ENCODE measurements at regions not wholly inside any gene's neighbourhood (a gene's known extent, or its start where the extent isn't known, plus 50 kb on each side); places are given as distances from the start of the nearest gene placed in this dataset.

DNA sequence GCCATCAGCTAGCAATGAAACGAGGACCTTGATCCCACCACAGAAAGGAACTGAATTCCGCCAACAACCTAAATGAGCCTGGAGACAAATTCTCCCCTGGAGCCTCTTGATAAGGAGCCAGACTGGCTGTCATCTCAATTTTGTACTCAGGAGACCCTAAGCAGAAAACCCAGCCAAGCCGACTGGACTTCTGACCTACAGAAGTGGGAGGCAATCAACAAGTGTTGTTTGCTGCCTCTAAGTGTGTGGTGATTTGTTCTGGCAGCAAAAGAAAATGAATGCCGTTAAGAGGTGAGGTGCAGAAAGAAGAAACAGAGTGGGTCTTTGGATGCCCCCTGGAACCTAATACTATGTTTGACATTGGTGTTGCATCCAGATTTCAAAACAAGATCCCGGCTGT is 72.7 kb upstream of the SPATA31E1 start:
- no peaks in the 10 kb centered on the region for H3K4me1 ChIP-seq
- intact Hi-C loops (cut with DNase I; ENCODE audit: low total_unique reads) = loop anchor here (5.0 kb wide), 1 partner anchor 128 kb away; no protein-coding TSS in a partner anchor
- H3K27ac ChIP-seq = no peak overlapping the region
- DNase-seq = no peak
- H3K27me3 ChIP-seq = peaks cover 0 to 23% of the 10 kb centered on the region in 2 donors
- peaks cover 0 to 5% (median 0%) of the 10 kb centered on the region in 3 donors for H3K9me3 ChIP-seq
- no peaks in the 10 kb centered on the region for H3K36me3 ChIP-seq
- no peak overlapping the region for H3K4me3 ChIP-seq
- TF ChIP-seq, protein P1, sequence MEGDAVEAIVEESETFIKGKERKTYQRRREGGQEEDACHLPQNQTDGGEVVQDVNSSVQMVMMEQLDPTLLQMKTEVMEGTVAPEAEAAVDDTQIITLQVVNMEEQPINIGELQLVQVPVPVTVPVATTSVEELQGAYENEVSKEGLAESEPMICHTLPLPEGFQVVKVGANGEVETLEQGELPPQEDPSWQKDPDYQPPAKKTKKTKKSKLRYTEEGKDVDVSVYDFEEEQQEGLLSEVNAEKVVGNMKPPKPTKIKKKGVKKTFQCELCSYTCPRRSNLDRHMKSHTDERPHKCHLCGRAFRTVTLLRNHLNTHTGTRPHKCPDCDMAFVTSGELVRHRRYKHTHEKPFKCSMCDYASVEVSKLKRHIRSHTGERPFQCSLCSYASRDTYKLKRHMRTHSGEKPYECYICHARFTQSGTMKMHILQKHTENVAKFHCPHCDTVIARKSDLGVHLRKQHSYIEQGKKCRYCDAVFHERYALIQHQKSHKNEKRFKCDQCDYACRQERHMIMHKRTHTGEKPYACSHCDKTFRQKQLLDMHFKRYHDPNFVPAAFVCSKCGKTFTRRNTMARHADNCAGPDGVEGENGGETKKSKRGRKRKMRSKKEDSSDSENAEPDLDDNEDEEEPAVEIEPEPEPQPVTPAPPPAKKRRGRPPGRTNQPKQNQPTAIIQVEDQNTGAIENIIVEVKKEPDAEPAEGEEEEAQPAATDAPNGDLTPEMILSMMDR (IDR thresholded peaks at IDR 0.05) = no peak

DNA sequence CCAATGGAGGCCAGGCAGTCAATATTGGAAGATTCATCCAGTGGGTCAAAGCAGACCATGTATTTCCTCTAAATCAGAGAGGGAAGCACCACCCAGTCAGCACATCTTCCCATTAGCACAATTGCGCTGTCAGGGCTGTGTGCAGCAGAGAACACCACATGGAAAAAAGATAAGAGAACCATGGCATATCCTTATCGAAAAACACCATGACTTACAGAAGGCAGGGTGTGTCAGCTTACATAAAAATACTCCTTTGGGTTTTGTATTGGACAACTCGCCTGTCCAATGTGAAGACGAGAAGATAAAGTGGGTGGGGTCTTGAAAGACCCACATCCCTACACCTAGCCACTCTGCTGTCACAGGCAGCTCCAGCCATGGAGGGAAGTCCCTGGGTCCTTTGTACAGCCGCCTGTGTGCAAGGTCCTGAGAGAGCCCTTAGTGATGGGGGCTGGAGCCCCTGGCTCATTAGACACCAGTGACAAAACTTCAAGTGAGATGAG is 71.9 kb upstream of the SPATA31E1 start:
- intact Hi-C loops (cut with DNase I; ENCODE audit: low total_unique reads) = loop anchor here (5.0 kb wide), 1 partner anchor 128 kb away; no protein-coding TSS in a partner anchor
- no peaks in the 10 kb centered on the region for H3K4me1 ChIP-seq
- peaks cover 0 to 18% of the 10 kb centered on the region in 2 donors for H3K27me3 ChIP-seq
- TF ChIP-seq, protein P1 (IDR thresholded peaks at IDR 0.05) = no peak
- peaks cover 0 to 5% (median 0%) of the 10 kb centered on the region in 3 donors for H3K9me3 ChIP-seq
- no peak overlapping the region for H3K27ac ChIP-seq
- no peak for DNase-seq
- no peaks in the 10 kb centered on the region for H3K36me3 ChIP-seq
- H3K4me3 ChIP-seq = no peak overlapping the region

DNA sequence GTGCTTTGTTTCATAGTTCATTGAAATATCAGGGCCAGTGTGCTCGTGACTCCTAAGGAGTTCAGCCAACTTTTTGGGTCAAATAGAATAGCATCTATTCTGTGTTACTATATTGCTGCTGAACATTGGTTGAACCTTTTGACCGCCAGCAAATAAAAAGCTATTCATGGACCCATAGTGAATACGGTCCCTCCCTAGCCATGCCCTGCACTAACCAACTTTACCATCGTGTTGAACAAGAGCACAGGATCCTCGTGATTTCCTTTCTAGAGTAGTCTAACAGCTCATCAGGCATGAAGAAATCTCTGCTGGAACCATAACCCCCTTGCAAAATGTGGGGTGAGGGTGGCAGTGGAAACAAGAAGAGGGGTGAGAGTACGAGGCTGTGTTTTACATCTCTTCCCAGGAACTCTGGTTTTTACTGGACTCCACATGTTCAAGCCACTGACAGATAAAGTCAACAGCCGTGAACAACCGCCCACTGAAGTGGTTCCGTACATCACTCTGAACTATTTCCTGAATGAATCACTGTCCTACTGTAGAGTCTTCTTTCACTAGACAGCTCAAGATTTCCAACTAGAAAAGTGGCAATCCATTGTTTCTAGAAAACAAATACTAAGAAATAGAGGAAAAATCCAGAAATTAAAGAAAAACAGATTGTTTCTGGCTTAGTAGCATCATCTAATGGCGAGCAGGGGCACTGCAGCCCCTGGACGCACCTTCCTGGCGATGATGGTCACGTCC is 70.1 kb upstream of the SPATA31E1 start:
- Histone ChIP-seq H3K4me1 (no peaks in the 10 kb centered on the region), H3K4me3 (no peak overlapping the region), H3K27ac (no peak overlapping the region), H3K27me3 (peaks cover 0 to 18% of the 10 kb centered on the region in 2 donors), H3K9me3 (peaks cover 0 to 5% (median 0%) of the 10 kb centered on the region in 3 donors), H3K36me3 (no peaks in the 10 kb centered on the region)
- DNase-seq = no peak
- intact Hi-C loops (cut with DNase I; ENCODE audit: low total_unique reads) = loop anchor here (5.0 kb wide), 1 partner anchor 130 kb away; no protein-coding TSS in a partner anchor
- TF ChIP-seq, protein P1 (IDR thresholded peaks at IDR 0.05) = peak; percentile 69 to 89

DNA sequence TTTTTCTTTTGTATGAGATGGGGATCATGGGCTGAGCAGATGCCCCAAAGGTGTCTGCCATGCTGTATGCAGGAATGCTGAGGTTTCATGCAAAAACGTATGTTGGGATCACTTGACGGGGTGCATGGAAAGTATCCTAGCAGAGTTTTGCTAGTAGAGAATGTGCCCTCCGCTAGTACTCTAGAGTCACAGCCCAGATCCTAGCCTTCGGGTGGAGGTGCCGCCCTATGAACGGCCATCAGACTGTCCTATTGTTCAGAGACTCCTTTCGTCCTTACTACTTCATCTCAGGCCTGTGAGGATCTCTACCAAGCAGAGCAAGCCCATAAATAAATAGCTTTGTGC is 69.6 kb upstream of the SPATA31E1 start:
- no peaks in the 10 kb centered on the region for H3K9me3 ChIP-seq
- peaks cover 0 to 18% of the 10 kb centered on the region in 2 donors for H3K27me3 ChIP-seq
- H3K27ac ChIP-seq = no peak overlapping the region
- intact Hi-C loops (cut with DNase I; ENCODE audit: low total_unique reads) = loop anchor here (5.0 kb wide), 1 partner anchor 131 kb away; no protein-coding TSS in a partner anchor
- H3K36me3 ChIP-seq = no peaks in the 10 kb centered on the region
- no peak for DNase-seq
- H3K4me3 ChIP-seq = no peak overlapping the region
- no peaks in the 10 kb centered on the region for H3K4me1 ChIP-seq
- TF ChIP-seq, protein P1 (IDR thresholded peaks at IDR 0.05) = no peak

DNA sequence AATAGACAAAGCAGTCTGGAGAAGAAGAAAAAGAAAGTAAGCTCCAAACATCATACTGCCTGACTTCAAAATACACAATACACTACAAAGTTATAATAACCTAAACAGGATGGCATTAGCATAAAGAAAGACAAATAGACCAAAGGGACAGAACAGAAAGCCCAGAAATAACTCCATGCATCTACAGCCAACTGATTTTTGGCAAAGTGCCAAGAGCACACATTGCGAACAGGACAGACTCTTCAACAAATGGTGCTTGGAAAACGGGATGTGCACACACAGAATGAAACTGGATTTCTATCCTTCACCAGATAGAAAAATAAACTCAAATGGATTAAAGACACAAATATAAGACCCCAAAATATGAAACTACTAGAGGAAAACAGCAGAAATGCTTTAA is 66.6 kb upstream of the SPATA31E1 start:
- Histone ChIP-seq H3K36me3 (no peaks in the 10 kb centered on the region), H3K27me3 (no peaks in the 10 kb centered on the region), H3K27ac (no peak overlapping the region), H3K9me3 (peaks cover 0 to 4% (median 0%) of the 10 kb centered on the region in 3 donors), H3K4me3 (no peak overlapping the region), H3K4me1 (no peaks in the 10 kb centered on the region)
- intact Hi-C loops (cut with DNase I; ENCODE audit: low total_unique reads) = no loop called here
- TF ChIP-seq, protein P1 (IDR thresholded peaks at IDR 0.05) = no peak
- peak in 1 of 2 donors; percentile 42 for DNase-seq

Data from tibial artery (tissue), 4 donors.